CD4-positive, alpha-beta T cell treated with Interleukin-1 beta for 1 hour (primary cell): ENCODE measurements at regions not wholly inside any gene's neighbourhood (a gene's known extent, or its start where the extent isn't known, plus 50 kb on each side); places are given as distances from the start of the nearest gene placed in this dataset.

ENCODE experiments used
- DNase-seq, 2 donors: peaks; one replicate each; pipeline ENCODE4 v3.0.0-alpha.2; 2020 to 2022

DNA sequence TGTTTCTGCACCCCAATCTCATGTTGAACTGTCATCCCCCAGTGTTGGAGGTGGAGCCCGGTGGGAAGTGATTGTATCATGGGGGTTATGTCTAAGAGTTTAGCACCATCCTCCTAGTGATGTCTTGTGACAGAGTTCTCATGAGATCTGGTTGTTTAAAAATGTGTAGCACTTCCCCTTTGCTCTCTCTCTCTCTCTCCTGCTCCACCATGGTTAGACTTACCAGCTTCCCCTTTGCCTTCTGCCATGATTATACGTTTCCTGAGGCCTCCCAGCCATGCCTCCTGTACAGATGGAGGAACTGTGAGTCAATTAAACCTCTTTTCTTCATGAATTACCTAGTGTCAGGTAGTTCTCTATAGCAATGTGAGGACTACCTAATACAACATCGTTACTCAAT is 396.9 kb upstream of the LRATD1 start:
- no peak for DNase-seq

DNA sequence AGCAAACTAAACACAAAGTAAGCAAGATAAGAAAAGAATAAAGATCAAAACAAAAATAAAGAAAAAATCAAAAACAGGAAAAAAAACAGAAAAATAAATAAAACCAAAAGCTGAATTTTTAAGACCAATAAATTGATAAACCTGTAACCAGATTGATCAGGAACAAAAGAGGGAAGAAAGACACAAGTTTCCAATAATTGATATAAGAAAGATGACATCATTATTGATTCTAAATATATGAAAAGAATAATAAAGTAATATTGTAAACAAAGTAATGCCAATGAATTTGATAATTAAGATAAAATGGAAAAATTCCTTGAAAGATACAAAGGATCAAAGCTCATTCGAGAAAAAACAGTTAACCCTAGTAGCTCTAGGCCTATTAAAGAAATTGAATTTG is 394.6 kb upstream of the LRATD1 start:
- DNase-seq = no peak

GRCh38 chr2:14239605-14240004 is 392.9 kb upstream of the LRATD1 start:
- no peak for DNase-seq

GRCh38 chr2:14240868-14241267 is 391.6 kb upstream of the LRATD1 start:
- DNase-seq = no peak

GRCh38 chr2:14245901-14246300 is 386.6 kb upstream of the LRATD1 start:
- DNase-seq = no peak

DNA sequence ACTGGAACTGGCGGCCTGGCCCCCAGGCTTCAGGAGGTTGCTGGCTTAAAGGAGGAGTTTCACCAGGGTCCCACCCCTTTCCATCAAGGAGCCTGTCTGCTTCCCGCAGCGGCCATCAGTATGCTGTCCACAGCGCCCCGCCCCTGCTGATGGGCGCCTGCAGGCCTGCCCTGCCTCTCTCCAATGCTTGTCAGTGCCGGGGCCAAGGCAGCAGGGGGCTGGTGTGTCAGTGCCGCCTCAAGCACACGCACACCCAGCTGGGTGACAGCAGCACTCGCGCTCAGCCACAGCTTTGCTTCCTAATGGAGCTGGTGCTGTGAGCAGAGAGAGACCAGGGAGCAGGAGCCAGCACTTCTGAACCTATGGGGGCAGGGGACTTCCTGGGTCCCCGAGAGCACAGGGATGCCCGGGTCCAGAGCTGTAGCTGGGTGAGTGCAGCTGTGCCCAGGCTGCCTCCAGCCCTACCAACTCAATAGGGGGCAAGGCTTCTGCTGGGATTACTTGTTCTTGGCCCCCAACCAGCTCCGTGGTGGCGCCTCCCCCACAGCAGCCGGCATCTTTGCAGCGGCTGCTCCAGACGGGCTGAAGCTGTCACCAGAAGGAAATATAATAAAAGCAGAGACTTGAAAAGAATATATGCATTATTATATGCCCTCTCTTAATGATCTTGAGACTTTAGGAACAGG is 377.2 kb upstream of the LRATD1 start:
- DNase-seq = no peak

DNA sequence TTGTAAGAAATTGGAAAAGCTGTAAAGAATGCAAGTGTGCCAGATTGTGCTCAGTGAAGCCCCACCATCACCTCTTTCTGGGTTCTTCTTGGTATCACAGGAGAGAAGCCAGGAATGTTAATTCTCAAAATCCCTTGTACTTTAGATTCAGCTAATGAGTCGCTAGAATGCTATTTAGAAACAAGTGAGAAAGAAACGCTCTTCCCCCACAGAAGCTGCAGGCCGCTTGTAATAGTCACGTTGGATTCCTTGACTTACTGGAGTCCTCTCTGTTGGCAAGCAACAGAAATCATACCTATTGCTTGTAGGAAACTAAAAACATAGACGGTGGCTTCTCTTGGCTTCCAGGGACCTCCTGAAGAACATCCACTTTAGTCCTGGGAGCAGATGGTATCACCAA is 375.6 kb upstream of the LRATD1 start:
- no peak for DNase-seq

GRCh38 chr2:14257801-14258507 is 374.6 kb upstream of the LRATD1 start:
- DNase-seq = no peak

- DNase-seq = no peak
Observed at GRCh38 chr2:14261771-14262170, 370.7 kb upstream of the LRATD1 start.

DNA sequence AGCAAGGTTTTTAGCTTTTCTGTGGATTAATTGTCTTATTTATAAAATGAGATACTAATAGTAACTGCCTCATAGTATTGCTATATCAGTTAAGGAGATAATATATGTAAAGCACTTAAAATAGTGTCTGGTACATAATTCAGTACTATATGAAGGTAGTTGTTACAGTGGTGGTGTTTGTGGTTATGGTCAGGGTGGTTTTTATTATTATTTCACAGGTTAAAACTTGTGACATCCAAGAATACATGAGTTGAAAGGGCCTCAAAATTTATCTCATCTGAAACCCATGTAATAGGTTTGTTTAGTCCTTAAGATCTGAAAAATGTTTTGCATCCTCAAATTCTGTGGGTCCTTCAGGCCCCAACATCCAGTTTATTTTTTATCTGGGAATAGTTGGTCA is 369.5 kb upstream of the LRATD1 start:
- no peak for DNase-seq

DNA sequence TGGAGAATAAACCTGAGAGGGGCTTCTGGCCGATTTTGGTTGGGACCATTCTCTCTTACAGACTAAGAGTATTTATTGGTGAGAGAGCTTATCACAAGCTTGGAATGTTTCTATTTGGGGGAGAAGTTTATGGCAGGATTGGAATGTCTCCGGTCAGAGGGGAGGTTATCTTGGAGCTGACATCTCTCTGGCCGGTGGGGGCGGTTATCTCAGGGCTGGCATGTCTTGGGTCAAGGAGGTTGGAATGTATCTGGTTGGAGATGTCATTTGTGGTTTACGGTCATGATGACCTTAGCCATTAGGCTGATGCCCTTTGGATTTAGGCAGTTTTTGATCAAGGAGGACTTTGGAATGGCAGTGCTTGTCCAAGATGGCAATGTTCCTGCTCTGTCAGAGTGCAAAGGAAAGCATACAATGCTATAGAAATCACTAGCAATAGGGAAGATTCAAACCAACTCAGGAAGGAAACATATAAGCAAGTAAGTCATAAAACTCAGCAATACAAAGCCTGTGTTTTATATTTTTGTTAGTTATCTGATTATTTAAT is 362.4 kb upstream of the LRATD1 start:
- DNase-seq = no peak

DNA sequence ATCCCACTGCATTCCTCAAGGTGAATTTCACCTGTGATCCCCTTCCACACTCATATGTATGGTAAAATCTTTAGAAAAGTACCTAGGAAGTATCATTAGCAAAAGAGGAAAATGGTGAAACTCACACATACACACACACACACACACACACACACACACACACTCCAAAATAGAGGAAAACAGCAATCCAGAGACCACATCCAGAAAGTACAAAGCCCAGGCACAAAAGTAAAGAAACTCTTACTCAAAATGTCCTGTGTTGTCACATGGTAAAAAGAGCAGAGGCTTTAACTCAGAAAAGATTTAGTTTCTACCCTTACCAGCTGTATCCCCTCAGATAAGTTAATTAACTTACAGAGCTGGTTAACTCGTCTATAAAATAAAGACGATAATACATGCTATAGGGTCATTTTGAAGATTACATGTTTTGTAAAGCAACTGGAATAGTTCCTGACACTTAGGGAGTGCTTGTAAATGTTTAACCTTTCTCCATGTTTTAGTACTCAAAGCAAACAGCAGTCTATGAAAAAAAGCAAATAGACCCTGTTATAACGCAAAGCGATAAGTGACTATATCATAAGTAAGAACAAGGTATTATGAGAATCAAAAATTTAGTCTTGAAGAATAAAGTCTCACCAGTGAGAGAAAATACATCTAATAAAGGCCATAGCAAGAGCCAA is 360.0 kb upstream of the LRATD1 start:
- no peak for DNase-seq

GRCh38 chr2:14273650-14274049 is 358.9 kb upstream of the LRATD1 start:
- DNase-seq = no peak

DNA sequence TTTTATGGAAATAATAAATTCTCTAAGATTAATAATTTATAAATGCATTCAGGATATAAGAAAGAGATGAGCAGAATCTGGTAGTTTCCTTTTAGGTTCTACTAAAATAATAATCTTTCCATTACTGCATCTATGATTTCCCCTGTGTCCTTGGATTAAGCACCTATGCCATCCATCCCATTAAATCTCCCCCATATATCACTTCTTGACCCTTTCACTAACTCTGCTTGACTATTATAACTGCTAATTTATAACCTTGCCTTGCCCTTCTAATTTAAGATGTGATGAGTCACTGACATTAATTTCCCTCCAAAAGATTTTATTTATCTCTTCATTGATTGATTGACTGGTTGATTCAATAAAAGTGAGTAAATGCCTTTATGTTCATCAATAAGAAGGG is 348.3 kb upstream of the LRATD1 start:
- DNase-seq = no peak

- no peak for DNase-seq
Observed at GRCh38 chr2:14285812-14286211, 346.7 kb upstream of the LRATD1 start.

GRCh38 chr2:14288016-14288415 is 344.5 kb upstream of the LRATD1 start:
- no peak for DNase-seq

DNA sequence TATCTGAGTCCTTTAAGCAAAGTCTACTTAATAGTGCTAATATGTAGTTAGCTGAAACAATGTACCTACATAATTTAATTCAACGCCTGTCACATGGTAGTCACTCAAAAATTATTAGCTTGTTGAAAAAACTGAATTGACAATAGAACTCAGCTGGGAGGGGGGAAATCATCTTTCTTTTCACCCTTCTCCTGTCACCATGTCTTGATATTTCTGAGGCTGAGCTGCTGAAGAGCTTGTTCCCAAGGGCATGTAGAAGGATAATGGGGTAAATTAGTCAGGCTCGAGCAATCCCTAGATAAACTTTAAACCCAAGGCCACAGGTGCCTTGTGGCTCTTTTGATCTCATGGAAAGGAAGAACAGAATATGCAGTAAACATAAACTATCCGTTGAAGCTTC is 339.6 kb upstream of the LRATD1 start:
- no peak for DNase-seq

GRCh38 chr2:14297340-14297739 is 335.2 kb upstream of the LRATD1 start:
- no peak for DNase-seq

- DNase-seq = no peak
Observed at GRCh38 chr2:14297906-14298305, 334.6 kb upstream of the LRATD1 start.

DNA sequence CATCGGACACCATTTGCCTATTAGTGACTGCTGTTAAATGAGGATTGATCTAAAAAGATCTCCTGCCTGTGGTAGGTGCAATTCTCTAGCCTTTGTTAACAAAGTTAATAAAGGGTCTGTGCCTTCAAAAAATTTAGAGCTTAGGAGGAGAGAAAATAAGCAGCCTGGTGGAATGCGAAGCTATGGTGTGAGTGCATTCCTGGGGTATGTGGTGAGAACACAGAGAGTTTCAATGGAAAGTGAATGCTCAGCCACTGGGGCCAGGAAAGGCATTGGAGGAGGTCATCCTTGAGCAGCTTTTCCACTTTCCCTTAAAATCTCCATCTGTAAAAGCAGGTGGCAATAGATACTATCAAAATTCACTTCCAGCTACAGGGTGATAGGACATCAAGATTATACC is 331.2 kb upstream of the LRATD1 start:
- DNase-seq = no peak

DNA sequence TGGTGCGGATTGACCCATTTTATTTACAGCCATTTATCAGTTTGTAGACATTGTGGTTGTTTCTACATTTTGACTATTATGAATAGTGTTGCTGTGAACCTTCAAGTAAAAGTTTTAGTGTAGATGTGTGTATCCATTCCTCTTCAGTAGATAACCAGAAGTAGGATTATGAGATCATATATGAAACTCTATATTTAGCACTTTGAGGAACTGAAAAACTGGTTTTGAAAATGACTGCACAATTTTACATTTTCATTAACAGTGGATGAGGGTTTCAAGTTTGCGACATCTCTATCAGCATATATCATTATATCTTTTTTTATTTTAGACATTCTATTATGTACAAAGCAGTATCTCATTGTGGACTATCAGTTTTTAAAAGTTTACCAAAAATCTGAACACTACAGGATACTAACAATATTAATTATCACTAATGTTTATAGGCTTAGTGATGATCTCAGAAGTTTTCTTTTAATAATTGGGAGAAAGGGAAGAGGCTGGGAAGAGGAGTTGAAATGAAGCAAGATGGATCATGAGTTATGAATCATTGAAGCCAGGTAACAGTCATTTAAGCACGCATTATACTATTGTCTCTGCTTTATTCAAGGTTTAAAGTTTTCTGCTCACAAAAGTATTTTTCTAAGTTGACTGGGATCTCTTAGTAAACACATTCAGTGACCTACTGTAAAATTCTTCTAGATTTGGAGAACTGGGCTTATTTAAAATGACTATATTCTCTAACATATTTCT is 329.0 kb upstream of the LRATD1 start:
- DNase-seq = no peak

DNA sequence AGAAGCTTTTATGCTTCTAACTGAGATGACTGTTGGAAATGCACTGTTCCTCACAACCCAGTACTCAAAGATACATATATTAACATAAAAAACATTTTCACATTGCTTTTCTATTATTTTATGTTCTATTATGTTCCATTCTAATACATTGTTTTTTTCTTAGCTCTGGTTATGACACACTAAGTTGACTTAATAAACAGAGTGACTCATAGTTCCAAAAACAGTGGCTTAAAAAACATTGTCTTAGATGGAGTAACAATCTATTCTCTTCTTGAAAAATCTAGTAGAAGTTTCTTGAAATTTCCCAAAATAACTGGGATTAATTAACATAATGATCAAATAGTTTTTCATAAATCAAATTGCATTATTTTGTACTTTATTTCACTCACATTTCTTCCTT is 328.2 kb upstream of the LRATD1 start:
- no peak for DNase-seq

- DNase-seq = no peak
Observed at GRCh38 chr2:14306268-14306861, 326.2 kb upstream of the LRATD1 start.
